Ureter (tissue), 1 donor: ENCODE measurements at regions not wholly inside any gene's neighbourhood (a gene's known extent, or its start where the extent isn't known, plus 50 kb on each side); places are given as distances from the start of the nearest gene placed in this dataset.
"Not testable (repeated sequence)": the region's sequence is repeated elsewhere in the genome, so short reads cannot be mapped to it uniquely, and the experiment has no call there.

Experiments used
- DNase-seq: peaks from one replicate; pipeline ENCODE4 v3.0.0-alpha.2; 2020; ENCODE audit warnings: low spot score
- donor health status: DM: yes; HTN: yes; CAD: no.

DNA sequence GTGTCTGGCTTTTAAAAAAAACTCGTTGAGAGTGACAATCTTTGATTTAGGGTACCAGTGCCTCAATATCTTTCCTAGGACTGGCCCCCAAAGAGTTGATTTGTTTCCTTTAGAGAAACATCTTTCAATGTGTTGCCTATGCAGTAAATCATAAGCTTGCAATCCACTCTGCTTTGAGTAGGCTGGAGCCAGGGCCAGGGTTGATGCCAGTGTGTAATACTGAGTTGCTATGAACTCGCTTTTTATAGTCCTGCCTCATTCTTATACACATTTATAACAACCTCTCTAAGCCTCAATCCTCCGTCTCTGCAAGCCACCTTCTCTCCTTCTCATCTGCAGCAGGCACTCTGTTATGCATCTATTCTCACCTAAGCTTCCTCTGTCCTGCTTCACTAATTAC is 674.9 kb upstream of the POM121L12 start:
- DNase-seq = no peak

DNA sequence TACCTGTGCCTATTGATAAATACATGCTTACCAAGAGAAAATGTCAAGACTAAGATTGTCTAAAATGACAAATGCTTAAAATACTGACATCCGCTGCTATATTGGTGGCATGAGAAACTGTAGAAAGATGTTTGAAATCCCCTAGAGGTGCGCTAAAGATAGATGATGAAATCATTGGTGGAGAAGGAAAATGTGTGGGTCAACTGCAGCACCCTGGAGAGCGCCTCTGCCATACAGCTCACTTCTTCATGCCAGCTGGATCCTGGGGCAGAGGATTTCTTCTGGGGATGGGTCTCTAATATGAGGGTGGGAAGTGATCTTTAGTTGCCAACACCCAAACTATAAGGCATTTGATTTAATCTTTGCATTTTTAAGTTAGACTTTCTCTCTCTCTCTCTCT is 680.4 kb upstream of the POM121L12 start:
- no peak for DNase-seq

DNA sequence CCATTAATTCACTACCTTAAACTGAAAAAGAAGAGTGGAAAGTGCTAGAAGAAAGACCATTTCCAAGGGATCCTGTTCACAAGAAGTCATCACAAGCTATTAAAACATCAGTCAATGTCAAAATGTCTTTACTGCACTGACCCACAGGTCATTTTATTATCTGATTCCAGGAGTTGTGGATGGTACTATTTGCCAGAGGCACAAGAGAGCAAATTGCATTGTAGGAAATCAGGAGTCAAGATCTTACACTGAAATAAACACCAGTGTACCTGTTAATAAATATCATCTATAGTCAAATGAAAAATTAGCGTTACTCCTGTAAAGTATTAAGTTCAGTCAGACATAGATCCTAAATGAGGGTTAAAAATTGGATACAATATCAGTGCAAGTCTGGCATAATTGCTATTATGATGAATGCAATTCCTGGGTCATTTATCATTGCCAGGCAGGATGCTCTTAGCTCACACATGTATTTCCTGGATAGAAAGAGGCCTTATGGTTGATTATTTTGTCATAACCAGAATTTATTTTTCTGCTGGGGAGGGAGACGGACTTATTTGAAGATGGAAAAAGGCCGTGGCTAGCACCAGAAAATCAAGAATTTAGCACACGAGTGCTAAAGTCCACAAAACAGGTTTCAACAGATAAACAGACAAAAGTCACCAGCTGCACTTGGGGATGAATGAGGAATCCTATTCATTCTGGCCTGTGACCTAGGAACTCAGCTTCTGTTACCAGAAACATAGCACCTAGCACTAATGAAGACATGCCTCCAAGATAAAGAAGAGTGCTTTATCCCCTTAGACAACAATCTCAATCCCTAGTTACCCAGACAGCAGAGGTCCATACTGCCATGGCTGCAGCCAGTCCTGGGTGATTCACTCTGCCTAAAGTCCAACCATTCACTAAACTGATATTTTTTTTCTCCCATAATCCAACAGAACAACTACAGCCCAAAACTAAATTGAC is 683.1 kb upstream of the POM121L12 start:
- no peak for DNase-seq

GRCh38 chr7:52344015-52344414 is 691.4 kb upstream of the POM121L12 start:
- no peak for DNase-seq

DNA sequence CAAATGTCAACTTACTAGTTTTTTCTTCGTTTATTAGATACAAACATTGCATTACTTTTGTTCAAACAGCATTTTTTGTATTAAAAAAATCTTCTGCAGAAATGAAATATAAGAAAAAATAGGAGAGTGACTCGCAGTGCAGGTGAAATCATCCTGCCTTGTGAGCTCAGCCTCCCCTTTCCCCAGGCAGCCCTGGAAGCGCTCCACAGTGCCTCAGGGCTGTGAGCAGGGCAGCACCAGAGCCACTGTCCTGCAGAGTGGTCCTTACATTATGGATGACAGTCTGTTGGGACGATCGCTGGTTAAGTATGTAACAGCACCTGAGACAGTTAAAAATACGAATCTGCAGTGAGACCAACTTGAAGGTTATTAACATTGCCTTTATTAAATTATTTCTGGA is 695.4 kb upstream of the POM121L12 start:
- DNase-seq = no peak

DNA sequence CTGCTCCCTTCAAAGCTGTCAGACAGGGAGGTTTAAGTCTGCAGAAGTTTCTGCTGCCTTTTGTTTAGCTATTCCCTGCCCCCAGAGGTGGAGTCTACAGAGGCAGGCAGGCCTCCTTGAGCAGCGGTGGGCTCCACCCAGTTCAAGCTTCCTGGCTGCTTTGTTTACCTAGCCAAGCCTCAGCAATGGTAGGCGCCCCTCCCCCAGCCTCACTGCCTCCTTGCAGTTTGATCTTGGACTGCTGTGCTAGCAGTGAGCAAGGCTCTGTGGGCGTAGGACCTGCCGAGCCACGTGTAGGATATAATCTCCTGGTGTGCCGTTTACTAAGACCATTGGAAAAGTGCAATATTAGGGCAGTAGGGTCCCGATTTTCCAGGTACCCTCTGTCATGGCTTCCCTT is 707.1 kb upstream of the POM121L12 start:
- not testable (repeated sequence) for DNase-seq

GRCh38 chr7:52325237-52325636 is 710.2 kb upstream of the POM121L12 start:
- no peak for DNase-seq

- DNase-seq = no peak
Measured at GRCh38 chr7:52323202-52323746, 712.2 kb upstream of the POM121L12 start.

- DNase-seq = no peak
Measured at GRCh38 chr7:52320610-52321009, 714.8 kb upstream of the POM121L12 start.

DNA sequence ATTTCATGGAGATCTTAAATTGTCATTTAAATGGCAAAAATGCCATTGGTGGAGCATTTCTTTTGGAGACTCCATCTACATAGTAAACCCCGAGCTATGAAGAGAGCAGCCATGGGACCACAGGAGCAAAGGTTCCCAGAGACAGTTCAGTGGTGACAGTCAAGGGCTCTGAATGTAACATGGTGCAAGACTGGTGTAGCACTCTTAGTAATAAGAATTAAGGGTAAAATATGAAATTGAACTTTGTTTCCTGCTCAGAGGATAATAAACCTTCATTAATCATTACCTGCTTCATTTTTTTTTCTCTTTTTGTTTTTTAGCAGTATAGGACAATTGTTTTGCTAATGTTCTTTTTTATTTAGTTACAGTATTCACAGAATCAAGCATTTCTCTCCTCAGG is 717.5 kb upstream of the POM121L12 start:
- DNase-seq = no peak

GRCh38 chr7:52311886-52312285 is 723.5 kb upstream of the POM121L12 start:
- DNase-seq = no peak

GRCh38 chr7:52309631-52310030 is 725.8 kb upstream of the POM121L12 start:
- no peak for DNase-seq

DNA sequence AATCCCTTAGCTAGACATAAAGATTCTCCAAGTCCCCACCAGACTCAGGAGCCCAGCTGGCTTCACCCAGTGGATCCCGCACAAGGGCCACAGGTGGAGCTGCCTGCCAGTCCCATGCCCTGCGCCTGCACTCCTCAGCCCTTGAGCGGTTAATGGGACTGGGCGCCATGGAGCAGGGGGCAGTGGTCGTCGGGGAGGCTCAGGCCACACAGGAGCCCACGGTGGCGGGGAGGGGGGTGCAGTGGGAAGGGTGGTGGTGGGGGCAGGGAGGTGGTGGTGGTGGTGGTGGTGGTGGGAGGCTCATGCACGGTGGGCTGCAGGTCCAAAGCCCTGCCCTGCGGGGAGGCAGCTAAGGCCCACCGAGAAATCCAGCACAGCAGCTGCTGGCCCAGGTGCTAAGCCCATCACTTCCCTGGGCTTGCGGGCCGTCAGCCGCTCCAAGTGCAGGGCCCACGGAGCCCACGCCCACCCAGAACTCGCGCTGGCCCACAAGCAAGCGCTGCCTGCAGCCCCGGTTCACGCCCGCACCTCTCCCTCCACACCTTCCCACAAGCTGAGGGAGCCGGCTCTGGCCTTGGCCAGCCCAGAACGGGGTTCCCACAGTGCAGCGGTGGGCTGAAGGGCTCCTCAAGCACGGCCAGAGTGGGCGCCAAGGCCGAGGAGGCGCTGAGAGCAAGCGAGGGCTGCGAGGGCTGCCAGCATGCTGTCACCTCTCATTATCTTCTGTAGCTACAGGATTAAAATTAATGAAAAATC is 732.5 kb upstream of the POM121L12 start:
- DNase-seq = no peak

- DNase-seq = no peak
Measured at GRCh38 chr7:52297128-52297527, 738.3 kb upstream of the POM121L12 start.

DNA sequence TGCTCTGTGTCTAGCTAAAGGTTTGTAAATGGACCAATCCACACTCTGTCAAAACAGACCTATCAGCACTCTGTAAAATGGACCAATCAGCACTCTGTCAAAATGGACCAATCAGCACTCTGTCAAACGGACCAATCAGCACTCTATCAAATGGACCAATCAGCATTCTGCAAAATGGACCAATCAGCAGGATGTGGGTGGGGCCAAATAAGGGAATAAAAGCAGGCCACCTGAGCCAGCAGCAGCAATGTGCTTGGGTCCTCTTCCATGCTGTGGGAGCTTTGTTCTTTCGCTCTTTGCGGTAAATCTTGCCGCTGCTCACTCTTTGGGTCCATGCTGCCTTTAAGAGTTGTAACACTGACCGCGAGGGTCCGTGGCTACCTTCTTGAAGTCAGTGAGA is 740.5 kb upstream of the POM121L12 start:
- DNase-seq = no peak

- DNase-seq = no peak
Measured at GRCh38 chr7:52289247-52289646, 746.2 kb upstream of the POM121L12 start.

DNA sequence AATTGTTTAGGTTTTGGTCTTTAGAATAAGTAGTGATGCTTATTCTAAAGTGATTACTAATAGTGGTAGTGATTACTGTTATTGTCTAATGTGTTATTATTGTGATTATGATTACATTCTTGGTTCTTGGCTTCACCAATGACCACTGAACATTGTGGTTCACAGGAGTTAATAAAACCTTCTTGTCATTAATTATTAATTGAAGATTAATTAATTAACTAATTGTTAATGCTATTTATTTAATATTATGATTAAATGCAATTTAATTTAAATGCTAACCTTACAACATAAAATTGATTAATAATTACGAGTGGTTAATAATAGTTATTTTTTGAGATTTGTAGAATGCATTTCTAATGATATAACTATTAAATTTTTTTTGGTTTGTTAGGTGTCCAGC is 747.7 kb upstream of the POM121L12 start:
- no peak for DNase-seq

GRCh38 chr7:52285689-52286088 is 749.7 kb upstream of the POM121L12 start:
- no peak for DNase-seq

- no peak for DNase-seq
Measured at GRCh38 chr7:52283335-52283734, 752.1 kb upstream of the POM121L12 start.

- DNase-seq = peak; percentile 52
Measured at GRCh38 chr7:52273685-52274610, 761.5 kb upstream of the POM121L12 start.

GRCh38 chr7:52271703-52272102 is 763.7 kb upstream of the POM121L12 start:
- no peak for DNase-seq

GRCh38 chr7:52270301-52270700 is 765.1 kb upstream of the POM121L12 start:
- no peak for DNase-seq
